K562 (cell line): ENCODE measurements at regions not wholly inside any gene's neighbourhood (a gene's known extent, or its start where the extent isn't known, plus 50 kb on each side); places are given as distances from the start of the nearest gene placed in this dataset.

ENCODE experiments used
- ATAC-seq: fragments of 200-7000 bp; cut with Tn5 transposase; 3 replicates; pipeline ENCODE4 v1.9.1; 2020; ENCODE audit warnings: moderate library complexity
- BruUV-seq: library from RNA; stranded (reverse); fragments of 400-500 nt; replicated peaks from 2 replicates; lab custom pipeline; 2021; lab: Mats Ljungman, UMichigan
- CTCF ChIA-PET: fragments of 300-600 bp; formaldehyde crosslinking; extraction: SDS; loops from one replicate; lab custom pipeline; 2021; ENCODE audit warnings: low intra/inter-chr PET ratio; lab: Yijun Ruan, JAX
- POLR2A ChIA-PET: fragments of 300-600, 350-650 bp; sonication (Branson Sonifier 250); formaldehyde crosslinking; extraction: SDS; loops from one replicate; lab custom pipeline; 2021; ENCODE audit warnings: antibody characterized with exemption, inconsistent platforms; lab: Yijun Ruan, JAX
- DNase-seq, 4 experiments: peaks; one replicate each; pipeline versions ENCODE4 v3.0.0 to v3.0.0-alpha.2; 2011 to 2018; ENCODE audit warnings: low spot score in 3 of 4, mixed read lengths in 3 of 4; ENCODE audit errors: extremely low read depth in 1 of 4
- FAIRE-seq: peaks from 2 replicates; lab custom pipeline; 2011; peaks lifted over from hg19 to GRCh38; lab: Jason Lieb, UNC
- H2AFZ ChIP-seq: 2 replicates; pipeline ENCODE4 v1.6.0; 2011; ENCODE audit warnings: low read depth, low read length, control low read depth, inconsistent platforms
- H3K27ac ChIP-seq: fragments of 200-600 bp; 3 replicates; pipeline ENCODE4 v1.8.0; 2011; ENCODE audit warnings: low read depth, mild to moderate bottlenecking, control low read depth, inconsistent platforms, low read length, moderate library complexity, mixed read lengths; ENCODE audit errors: extremely low read depth
- H3K27me3 ChIP-seq, 2 experiments: fragments of 300-600 bp in 1 of 2; 2 replicates in 1 of 2; 3 replicates in 1 of 2; pipeline versions ENCODE4 v1.6.0 to v1.8.0; 2011; ENCODE audit warnings: inconsistent platforms in 2 of 2, low read length in 2 of 2, mild to moderate bottlenecking in 1 of 2, mixed read lengths in 1 of 2, moderate library complexity in 1 of 2; ENCODE audit not compliant: control insufficient read depth in 2 of 2, insufficient read depth in 2 of 2
- H3K36me3 ChIP-seq: fragments of 300-600 bp; 3 replicates; pipeline ENCODE4 v1.8.0; 2011; ENCODE audit warnings: mild to moderate bottlenecking, low read length, inconsistent platforms; ENCODE audit not compliant: control insufficient read depth, insufficient read depth
- H3K4me1 ChIP-seq, 2 experiments: fragments of 200-600 bp in 1 of 2; replicated peaks in 1 of 2; 2 replicates in 1 of 2; 3 replicates in 1 of 2; pipeline versions ENCODE4 v1.5.1 to v1.8.0; 2011; ENCODE audit warnings: inconsistent platforms in 2 of 2, low read length in 2 of 2, mild to moderate bottlenecking in 1 of 2, mixed read lengths in 1 of 2, moderate library complexity in 1 of 2; ENCODE audit not compliant: control insufficient read depth in 2 of 2, insufficient read depth in 2 of 2
- H3K4me2 ChIP-seq: 2 replicates; pipeline ENCODE4 v1.6.1; 2011; ENCODE audit warnings: low read length, control low read depth, inconsistent platforms, mixed read lengths; ENCODE audit not compliant: insufficient read depth
- H3K4me3 ChIP-seq: fragments of 200-600 bp; sonication (generic), shearing (Covaris generic); 2 replicates; pipeline ENCODE4 v1.5.1; 2016; ENCODE audit warnings: control low read depth, inconsistent platforms
- H3K79me2 ChIP-seq: fragments of 200-600 bp; 3 replicates; pipeline ENCODE4 v1.8.0; 2011; ENCODE audit warnings: low read length, inconsistent platforms; ENCODE audit not compliant: control insufficient read depth, insufficient read depth
- H3K9ac ChIP-seq, 2 experiments: 2 replicates each; pipeline versions ENCODE4 v1.6.0 to v1.6.1; 2011; ENCODE audit warnings: low read depth in 2 of 2, low read length in 2 of 2, control low read depth in 1 of 2, inconsistent platforms in 1 of 2, mild to moderate bottlenecking in 1 of 2, mixed read lengths in 1 of 2; ENCODE audit not compliant: insufficient read depth in 1 of 2
- H3K9me1 ChIP-seq: one replicate; pipeline ENCODE4 v1.6.0; 2011; ENCODE audit warnings: inconsistent platforms, mild to moderate bottlenecking, low read length, moderate library complexity; ENCODE audit not compliant: control insufficient read depth, insufficient read depth
- H3K9me3 ChIP-seq: replicated peaks from 2 replicates; pipeline ENCODE4 v1.5.1; 2011; ENCODE audit warnings: low read depth, low read length, inconsistent platforms; ENCODE audit not compliant: control insufficient read depth, insufficient read depth
- H4K20me1 ChIP-seq: replicated peaks from 2 replicates; pipeline ENCODE4 v1.6.1; 2011; ENCODE audit warnings: low read length, inconsistent platforms, mixed read lengths; ENCODE audit not compliant: control insufficient read depth, insufficient read depth
- ATF7 ChIP-seq: fragments of 450-650 bp; IDR thresholded peaks from 2 replicates; pipeline ENCODE4 v1.7.1; 2014; ENCODE audit warnings: mild to moderate bottlenecking, moderate library complexity
- FUS ChIP-seq: fragments of 200-400 bp; formaldehyde crosslinking; optimal IDR thresholded peaks from 2 replicates; pipeline ENCODE3; 2017; ENCODE audit warnings: low read depth, low read length
- JUNB ChIP-seq: fragments of 450-650 bp; formaldehyde crosslinking; conservative IDR thresholded peaks from 2 replicates; pipeline ENCODE4 v1.4.0; 2020; ENCODE audit warnings: mild to moderate bottlenecking
- PRMT5 ChIP-seq: sonication (generic); formaldehyde crosslinking; IDR thresholded peaks from 2 replicates; pipeline ENCODE4 v1.5.0; 2020; ENCODE audit warnings: missing genetic modification reagents
- SMAD3 ChIP-seq: fragments of 450-650 bp; formaldehyde crosslinking; conservative IDR thresholded peaks from 2 replicates; pipeline ENCODE4 v1.4.0; 2020; ENCODE audit warnings: mild to moderate bottlenecking
- SMC3 ChIP-seq: conservative IDR thresholded peaks from 2 replicates; pipeline ENCODE4 v1.6.1; 2011; ENCODE audit warnings: low read depth, low read length, improper control_type of control experiment; ENCODE audit not compliant: insufficient read depth
- ZBTB12 ChIP-seq: fragments of 250-450 bp; sonication (Bioruptor Pico); IDR thresholded peaks from 2 replicates; pipeline ENCODE4 v1.4.0; 2020
- WGBS: fragments of 100-300 bp; shearing (Covaris generic); methylation state at CpG from one replicate; pipeline ENCODE4 v1.1.6; 2016; ENCODE audit warnings: low coverage, mixed read lengths; ENCODE audit not compliant: insufficient coverage; ENCODE audit errors: missing lambda C conversion rate; 5-methylcytosine and 5-hydroxymethylcytosine counted together
- in situ Hi-C: fragments of 300-500 bp; cut with MboI; formaldehyde crosslinking; loops from 4 replicates; pipeline ENCODE4 v1.15.0; 2018; ENCODE audit warnings: inconsistent platforms, mixed read lengths
- intact Hi-C: fragments of 100-400 bp; cut with micrococcal nuclease; formaldehyde crosslinking; loops from 2 replicates; pipeline ENCODE4 v1.14.2; 2022
- TF ChIP-seq, protein P1 (sequence below): IDR thresholded peaks from 2 replicates; pipeline ENCODE4 v1.6.1; 2011; ENCODE audit not compliant: insufficient read length; ENCODE audit errors: extremely low read depth

- TF ChIP-seq ZBTB12 (no peak), ATF7 (no peak), FUS (no peak), PRMT5 (CRISPR knock-in tag) (no peak)
- TF ChIP-seq, protein P1, sequence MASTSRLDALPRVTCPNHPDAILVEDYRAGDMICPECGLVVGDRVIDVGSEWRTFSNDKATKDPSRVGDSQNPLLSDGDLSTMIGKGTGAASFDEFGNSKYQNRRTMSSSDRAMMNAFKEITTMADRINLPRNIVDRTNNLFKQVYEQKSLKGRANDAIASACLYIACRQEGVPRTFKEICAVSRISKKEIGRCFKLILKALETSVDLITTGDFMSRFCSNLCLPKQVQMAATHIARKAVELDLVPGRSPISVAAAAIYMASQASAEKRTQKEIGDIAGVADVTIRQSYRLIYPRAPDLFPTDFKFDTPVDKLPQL, result no peak
Measured at GRCh38 chr2:59025157-59025757, 784.1 kb upstream of the FANCL start (continued).

DNA sequence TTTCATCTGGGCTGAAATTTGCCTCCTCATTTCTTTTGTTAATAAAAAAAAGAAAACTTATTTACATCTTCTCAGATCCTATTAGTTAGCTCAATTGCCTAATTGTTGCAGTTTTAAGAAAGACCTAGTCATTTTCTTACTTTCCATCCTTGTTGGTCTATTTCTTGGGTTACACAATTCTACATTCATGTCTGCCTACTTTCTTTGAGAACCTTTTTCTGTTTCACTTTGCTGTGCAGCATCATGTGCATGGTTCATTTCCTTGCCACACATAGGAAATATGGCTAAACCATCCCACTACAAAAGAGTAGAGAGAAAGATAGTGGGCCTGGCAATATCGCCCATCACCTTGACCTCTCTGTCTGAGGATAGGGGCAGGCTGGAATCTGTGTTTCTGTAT lies 780.7 kb upstream of the FANCL start:
- Histone ChIP-seq H3K9me3 (no peaks in the 10 kb centered on the region), H2AFZ (no peak overlapping the region), H3K9me1 (no peaks in the 10 kb centered on the region), H3K27me3 (no peaks in the 10 kb centered on the region), H3K4me1 (no peaks in the 10 kb centered on the region), H3K36me3 (no peaks in the 10 kb centered on the region), H3K4me2 (no peak overlapping the region), H3K27ac (no peak overlapping the region), H3K9ac (no peak overlapping the region), H3K79me2 (no peaks in the 10 kb centered on the region), H3K4me3 (no peak overlapping the region), H4K20me1 (no peaks in the 10 kb centered on the region)
- 0% methylated on average over 1 of the region's 1 CpG for WGBS
- no TSS peak for BruUV-seq
- in situ Hi-C loops (no loop called here), intact Hi-C loops (loop anchor here (10.0 kb wide), 1 partner anchor 1563 kb away; no protein-coding TSS in a partner anchor)
- FAIRE-seq (no peak), ATAC-seq (no peak), DNase-seq (no peak)
- TF ChIP-seq SMC3 (no peak), SMAD3 (CRISPR knock-in tag) (no peak), JUNB (CRISPR knock-in tag) (no peak)
- POLR2A ChIA-PET, result interaction anchor here (1.4 kb wide), 1 partner anchor 8 kb away, joined by 3 read pairs; no protein-coding TSS in a partner anchor
- CTCF ChIA-PET, result no interaction called here
